Kidney epithelial cell (primary cell): ENCODE measurements at regions not wholly inside any gene's neighbourhood (a gene's known extent, or its start where the extent isn't known, plus 50 kb on each side); places are given as distances from the start of the nearest gene placed in this dataset.

Source experiments
- DNase-seq: peaks from one replicate; pipeline ENCODE4 v3.0.0-alpha.2; 2010; ENCODE audit warnings: low read depth
- H3K27me3 ChIP-seq: 2 replicates; pipeline ENCODE4 v1.6.0; 2011; ENCODE audit warnings: low read length; ENCODE audit not compliant: control insufficient read depth, insufficient read depth
- H3K36me3 ChIP-seq: 2 replicates; pipeline ENCODE4 v1.5.1; 2011; ENCODE audit warnings: low read length; ENCODE audit not compliant: control insufficient read depth, insufficient read depth
- H3K4me3 ChIP-seq: 2 replicates; pipeline ENCODE4 v1.5.1; 2011; ENCODE audit warnings: low read depth, mild to moderate bottlenecking, control low read depth, low read length
- TF ChIP-seq, protein P1 (sequence below): IDR thresholded peaks from 2 replicates; pipeline ENCODE4 v1.5.1; 2011; ENCODE audit warnings: mild to moderate bottlenecking, moderate library complexity, low read length, control low read depth, inconsistent platforms; ENCODE audit not compliant: insufficient read depth, poor library complexity, severe bottlenecking

- TF ChIP-seq, protein P1, sequence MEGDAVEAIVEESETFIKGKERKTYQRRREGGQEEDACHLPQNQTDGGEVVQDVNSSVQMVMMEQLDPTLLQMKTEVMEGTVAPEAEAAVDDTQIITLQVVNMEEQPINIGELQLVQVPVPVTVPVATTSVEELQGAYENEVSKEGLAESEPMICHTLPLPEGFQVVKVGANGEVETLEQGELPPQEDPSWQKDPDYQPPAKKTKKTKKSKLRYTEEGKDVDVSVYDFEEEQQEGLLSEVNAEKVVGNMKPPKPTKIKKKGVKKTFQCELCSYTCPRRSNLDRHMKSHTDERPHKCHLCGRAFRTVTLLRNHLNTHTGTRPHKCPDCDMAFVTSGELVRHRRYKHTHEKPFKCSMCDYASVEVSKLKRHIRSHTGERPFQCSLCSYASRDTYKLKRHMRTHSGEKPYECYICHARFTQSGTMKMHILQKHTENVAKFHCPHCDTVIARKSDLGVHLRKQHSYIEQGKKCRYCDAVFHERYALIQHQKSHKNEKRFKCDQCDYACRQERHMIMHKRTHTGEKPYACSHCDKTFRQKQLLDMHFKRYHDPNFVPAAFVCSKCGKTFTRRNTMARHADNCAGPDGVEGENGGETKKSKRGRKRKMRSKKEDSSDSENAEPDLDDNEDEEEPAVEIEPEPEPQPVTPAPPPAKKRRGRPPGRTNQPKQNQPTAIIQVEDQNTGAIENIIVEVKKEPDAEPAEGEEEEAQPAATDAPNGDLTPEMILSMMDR: no peak
- no peak for DNase-seq
- Histone ChIP-seq H3K36me3 (no peaks in the 10 kb centered on the region), H3K4me3 (no peak overlapping the region), H3K27me3 (no peaks in the 10 kb centered on the region)
Measured at GRCh38 chr4:23976423-23976822, 86.6 kb upstream of the PPARGC1A start.

DNA sequence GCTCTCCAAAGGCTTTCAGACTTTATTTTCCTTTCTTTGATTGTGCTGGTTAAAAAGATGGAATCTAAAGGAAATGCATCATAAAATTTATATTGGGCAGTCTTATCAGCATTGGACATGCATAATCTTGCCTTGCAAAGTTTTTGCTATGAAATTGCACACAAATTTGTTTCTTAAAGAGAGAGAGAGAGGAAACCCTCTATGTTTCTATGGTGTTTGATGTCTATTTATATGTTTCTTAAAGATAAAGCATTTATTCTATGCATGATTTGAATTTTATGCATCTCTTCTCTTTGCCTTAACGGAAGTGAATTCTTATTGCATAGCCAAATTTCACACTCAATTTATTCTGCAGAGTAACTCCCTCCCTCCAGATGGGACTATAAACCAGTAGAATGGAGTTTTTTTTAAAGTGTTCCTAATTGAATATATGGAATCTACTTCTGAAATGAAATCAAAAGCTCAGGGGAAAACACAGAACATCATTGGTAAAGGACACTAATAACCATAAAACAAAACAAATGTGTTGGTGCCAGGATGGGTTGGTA lies 83.5 kb upstream of the PPARGC1A start:
- no peaks in the 10 kb centered on the region for H3K27me3 ChIP-seq
- DNase-seq: no peak
- TF ChIP-seq, protein P1: no peak
- H3K4me3 ChIP-seq: no peak overlapping the region
- no peaks in the 10 kb centered on the region for H3K36me3 ChIP-seq

GRCh38 chr4:23972805-23973204 lies 83.0 kb upstream of the PPARGC1A start:
- DNase-seq: no peak
- H3K36me3 ChIP-seq: no peaks in the 10 kb centered on the region
- no peak overlapping the region for H3K4me3 ChIP-seq
- no peaks in the 10 kb centered on the region for H3K27me3 ChIP-seq
- TF ChIP-seq, protein P1: no peak

- no peaks in the 10 kb centered on the region for H3K36me3 ChIP-seq
- TF ChIP-seq, protein P1: no peak
- no peak for DNase-seq
- no peak overlapping the region for H3K4me3 ChIP-seq
- no peaks in the 10 kb centered on the region for H3K27me3 ChIP-seq
Measured at GRCh38 chr4:23972187-23972586, 82.3 kb upstream of the PPARGC1A start.

- no peak for DNase-seq
- H3K4me3 ChIP-seq: no peak overlapping the region
- no peaks in the 10 kb centered on the region for H3K36me3 ChIP-seq
- H3K27me3 ChIP-seq: no peaks in the 10 kb centered on the region
- TF ChIP-seq, protein P1: no peak
Measured at GRCh38 chr4:23970201-23970850, 80.5 kb upstream of the PPARGC1A start.

DNA sequence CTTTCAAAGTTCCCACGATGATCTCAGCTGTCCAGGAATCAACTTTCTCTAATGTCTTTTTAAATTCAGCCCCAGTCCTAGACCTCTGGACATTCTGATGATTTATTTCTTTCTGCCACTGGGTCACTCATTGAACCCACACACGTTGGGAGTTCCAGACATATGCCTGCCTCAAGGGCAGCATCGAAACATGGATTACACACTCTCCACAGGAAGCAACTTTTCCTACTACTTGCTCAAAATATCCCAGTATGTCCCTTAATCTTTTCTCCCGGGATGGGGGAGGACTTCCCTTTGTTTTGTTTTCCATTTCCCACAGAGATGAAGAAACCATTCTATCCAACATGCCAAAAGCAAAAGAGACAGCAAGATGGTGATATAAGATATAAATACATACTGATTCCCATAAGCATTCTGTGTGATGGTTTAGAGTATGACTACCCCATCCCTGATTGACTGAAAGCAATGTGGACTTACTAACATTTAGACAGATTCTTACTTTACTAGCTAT lies 79.8 kb upstream of the PPARGC1A start:
- no peak for DNase-seq
- Histone ChIP-seq H3K27me3 (no peaks in the 10 kb centered on the region), H3K4me3 (no peak overlapping the region), H3K36me3 (no peaks in the 10 kb centered on the region)
- TF ChIP-seq, protein P1: no peak
